ENCODE measurements at regions not wholly inside any gene's neighbourhood (a gene's known extent, or its start where the extent isn't known, plus 50 kb on each side); places are given as distances from the start of the nearest gene placed in this dataset.

GRCh38 chr4:14280567-14280966 is 653.0 kb upstream of the BOD1L1 start:
- no peak for TF ChIP-seq CTCF (conservative IDR thresholded peaks at IDR 0.05; ENCODE audit: low read depth, low read length)
- TF ChIP-seq EZH2phosphoT487 (IDR thresholded peaks at IDR 0.05; ENCODE audit: borderline replicate concordance, low read length): no peak
